ENCODE measurements at regions not wholly inside any gene's neighbourhood (a gene's known extent, or its start where the extent isn't known, plus 50 kb on each side); places are given as distances from the start of the nearest gene placed in this dataset.
A peak's percentile ranks its signal among the peaks of the same experiment; 100 is the strongest.

DNA sequence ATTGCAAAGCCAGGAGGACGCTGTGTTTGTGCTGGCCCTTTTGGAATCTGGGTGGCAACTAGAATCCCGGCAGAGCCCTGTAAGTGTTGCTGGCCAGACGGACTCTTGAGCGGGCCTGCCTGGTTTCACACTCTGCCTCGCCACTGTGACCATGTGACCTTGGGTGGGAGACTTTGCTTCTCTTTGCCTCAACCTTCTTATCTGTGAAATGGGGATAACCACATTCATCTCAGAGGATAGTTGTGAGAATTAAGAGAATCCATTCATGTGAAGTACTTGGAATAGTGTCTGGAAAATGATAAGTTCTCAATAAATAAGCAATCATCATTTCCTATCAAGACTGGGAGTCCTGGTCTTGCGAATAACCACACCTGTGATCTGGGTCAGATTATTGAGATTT is 105.6 kb downstream of the LIPG start:
- Histone ChIP-seq H3K9me3 (no peaks in the 10 kb centered on the region), H3K4me3 (no peak overlapping the region), H3K36me3 (no peaks in the 10 kb centered on the region), H3K4me1 (peaks cover 0 to 33% (median 6%) of the 10 kb centered on the region in 12 donors), H3K27me3 (peaks cover 0 to 34% (median 0%) of the 10 kb centered on the region in 9 donors), H3K27ac (peak overlapping the region in 2 of 12 donors; percentile 72 to 79)
- DNase-seq (no peak), ATAC-seq (no peak)
- TF ChIP-seq, protein P1, sequence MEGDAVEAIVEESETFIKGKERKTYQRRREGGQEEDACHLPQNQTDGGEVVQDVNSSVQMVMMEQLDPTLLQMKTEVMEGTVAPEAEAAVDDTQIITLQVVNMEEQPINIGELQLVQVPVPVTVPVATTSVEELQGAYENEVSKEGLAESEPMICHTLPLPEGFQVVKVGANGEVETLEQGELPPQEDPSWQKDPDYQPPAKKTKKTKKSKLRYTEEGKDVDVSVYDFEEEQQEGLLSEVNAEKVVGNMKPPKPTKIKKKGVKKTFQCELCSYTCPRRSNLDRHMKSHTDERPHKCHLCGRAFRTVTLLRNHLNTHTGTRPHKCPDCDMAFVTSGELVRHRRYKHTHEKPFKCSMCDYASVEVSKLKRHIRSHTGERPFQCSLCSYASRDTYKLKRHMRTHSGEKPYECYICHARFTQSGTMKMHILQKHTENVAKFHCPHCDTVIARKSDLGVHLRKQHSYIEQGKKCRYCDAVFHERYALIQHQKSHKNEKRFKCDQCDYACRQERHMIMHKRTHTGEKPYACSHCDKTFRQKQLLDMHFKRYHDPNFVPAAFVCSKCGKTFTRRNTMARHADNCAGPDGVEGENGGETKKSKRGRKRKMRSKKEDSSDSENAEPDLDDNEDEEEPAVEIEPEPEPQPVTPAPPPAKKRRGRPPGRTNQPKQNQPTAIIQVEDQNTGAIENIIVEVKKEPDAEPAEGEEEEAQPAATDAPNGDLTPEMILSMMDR (IDR thresholded peaks at IDR 0.05) = no peak
- TF ChIP-seq POLR2A (IDR thresholded peaks at IDR 0.05) = no peak
- 70 to 80% (median 76%) methylated on average over 6 of the region's 6 CpGs for WGBS, 4 donors
- intact Hi-C loops (cut with DNase I) = no loop called here

DNA sequence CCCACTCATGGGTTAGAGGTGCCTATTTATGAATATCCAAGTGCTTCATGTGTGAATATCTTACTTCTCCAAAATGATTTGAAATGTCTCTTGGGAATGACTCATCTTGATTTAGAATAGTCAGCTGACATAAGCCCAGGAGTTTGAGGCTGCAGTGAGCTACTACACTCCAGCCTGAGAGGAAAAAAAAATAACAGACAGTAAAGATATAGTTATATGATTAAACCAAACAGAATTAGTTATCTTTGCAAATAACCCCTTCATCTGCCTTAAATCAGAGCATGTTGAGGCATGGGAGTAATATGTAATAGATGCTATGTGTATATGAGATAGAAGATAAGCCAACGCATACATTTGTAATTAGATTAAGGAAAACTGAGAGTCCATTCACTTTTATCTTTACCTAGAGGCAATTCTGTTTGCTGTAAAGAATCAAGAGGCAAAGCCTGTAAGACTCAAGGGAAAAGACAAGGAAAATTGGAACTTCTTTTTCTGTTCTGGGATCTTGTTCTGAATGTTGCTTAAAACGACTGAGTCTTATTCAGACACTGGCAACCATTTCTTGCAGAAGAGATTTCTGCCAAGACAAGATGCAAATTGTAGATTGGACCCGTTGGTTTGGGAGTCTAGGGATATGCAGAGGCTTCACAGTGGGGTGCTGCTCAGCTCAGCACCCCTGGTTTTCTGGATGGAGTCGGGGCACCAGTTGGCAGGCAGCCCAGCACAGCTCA is 104.4 kb downstream of the LIPG start:
- Histone ChIP-seq H3K4me3 (no peak overlapping the region), H3K27ac (peak overlapping the region in 1 of 12 donors; percentile 79), H3K9me3 (no peaks in the 10 kb centered on the region), H3K27me3 (peaks cover 0 to 30% (median 0%) of the 10 kb centered on the region in 9 donors), H3K4me1 (peaks cover 0 to 33% (median 6%) of the 10 kb centered on the region in 12 donors), H3K36me3 (no peaks in the 10 kb centered on the region)
- ATAC-seq = no peak
- intact Hi-C loops (cut with DNase I) = no loop called here
- no peak for TF ChIP-seq POLR2A (IDR thresholded peaks at IDR 0.05)
- TF ChIP-seq, protein P1 (IDR thresholded peaks at IDR 0.05) = no peak
- DNase-seq = no peak
- WGBS, 4 donors = 54 to 63% (median 56%) methylated on average over 4 of the region's 4 CpGs

DNA sequence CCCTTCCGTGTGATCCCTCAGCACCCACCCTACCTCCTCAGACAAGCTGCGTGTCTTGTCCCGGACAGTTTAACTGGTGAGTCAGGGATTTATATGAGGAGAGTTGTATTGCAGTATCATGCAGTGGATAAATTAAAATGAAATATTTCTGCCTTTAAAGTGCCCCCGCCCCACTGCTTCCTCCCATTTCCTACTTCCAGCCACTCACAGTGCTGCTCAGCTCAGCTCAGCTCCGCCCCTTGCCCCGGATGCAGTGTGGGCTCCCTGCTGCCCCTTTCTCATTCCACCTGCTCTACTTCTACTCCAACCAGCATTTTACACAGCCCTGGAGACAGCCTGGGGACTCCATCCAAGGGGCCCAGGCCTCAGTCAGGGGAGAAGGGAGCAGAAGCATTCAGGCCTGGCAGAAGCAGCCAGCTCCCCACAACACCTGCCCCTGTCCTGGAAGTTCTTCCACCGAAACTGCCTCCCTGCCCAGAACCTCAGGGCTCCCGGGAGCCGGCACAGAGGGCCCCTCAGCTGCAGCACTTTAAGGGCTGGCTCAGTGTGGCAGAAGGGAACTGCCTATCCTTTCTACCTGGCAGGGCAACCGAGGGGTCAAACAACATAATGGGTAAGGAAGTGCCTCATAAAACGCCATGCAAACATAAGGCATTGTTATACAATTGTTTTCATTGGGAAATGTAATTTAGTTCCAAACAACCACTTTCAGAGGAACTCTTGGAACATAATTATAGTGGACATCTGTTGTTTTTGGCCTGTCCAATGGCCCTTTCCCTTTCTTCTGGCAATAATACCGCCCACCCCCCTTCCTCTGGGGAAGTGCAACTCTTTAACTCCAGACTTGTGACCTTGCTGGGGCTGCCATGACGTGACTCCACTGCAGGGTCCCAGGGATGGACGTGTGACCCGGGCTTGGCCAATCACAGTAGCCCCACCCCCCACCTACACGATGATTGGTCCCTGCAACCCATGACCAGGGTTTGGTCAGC is 102.3 kb downstream of the LIPG start:
- TF ChIP-seq, protein P1 (IDR thresholded peaks at IDR 0.05) = no peak
- no peak for TF ChIP-seq POLR2A (IDR thresholded peaks at IDR 0.05)
- H3K4me1 ChIP-seq = peaks cover 0 to 28% (median 6%) of the 10 kb centered on the region in 12 donors
- H3K9me3 ChIP-seq = no peaks in the 10 kb centered on the region
- no peaks in the 10 kb centered on the region for H3K36me3 ChIP-seq
- no peak overlapping the region for H3K4me3 ChIP-seq
- ATAC-seq (peak; percentile 43 to 68 (median 57)), DNase-seq (peak in 4 of 5 donors; percentile 61 to 84 (median 66))
- peak overlapping the region in 10 of 12 donors; percentile 7 to 63 (median 45) for H3K27ac ChIP-seq
- 52 to 60% (median 53%) methylated on average over 16 of the region's 16 CpGs for WGBS, 4 donors
- H3K27me3 ChIP-seq = peaks cover 0 to 20% (median 0%) of the 10 kb centered on the region in 9 donors
- intact Hi-C loops (cut with DNase I) = loop anchor here in 1 of 10 donors (2.0 kb wide), 1 partner anchor 15 kb away; no protein-coding TSS in a partner anchor

DNA sequence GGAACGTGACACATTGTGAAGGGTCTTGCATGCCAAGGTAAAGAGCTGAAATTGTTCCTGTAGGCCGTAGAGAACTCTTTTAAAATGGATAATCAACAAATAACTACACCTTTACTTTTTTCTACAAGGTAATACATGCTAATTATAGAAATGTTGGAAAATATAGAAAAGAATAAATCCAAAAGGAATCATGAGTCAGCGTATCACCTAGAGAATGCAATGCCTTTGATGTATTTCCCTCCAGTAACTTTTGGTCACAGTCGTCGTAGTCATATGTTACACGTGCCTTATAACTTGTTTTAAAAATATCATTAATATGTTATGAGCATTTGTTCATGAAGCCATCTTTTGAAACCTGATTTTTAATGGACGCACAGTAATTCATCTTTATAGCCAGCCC is 100.6 kb downstream of the LIPG start:
- Histone ChIP-seq H3K4me3 (no peak overlapping the region), H3K9me3 (no peaks in the 10 kb centered on the region), H3K27ac (no peak overlapping the region), H3K27me3 (peaks cover 0 to 10% (median 0%) of the 10 kb centered on the region in 9 donors), H3K4me1 (peaks cover 0 to 27% (median 5%) of the 10 kb centered on the region in 12 donors), H3K36me3 (no peaks in the 10 kb centered on the region)
- ATAC-seq = no peak
- DNase-seq = no peak
- no peak for TF ChIP-seq POLR2A (IDR thresholded peaks at IDR 0.05)
- TF ChIP-seq, protein P1 (IDR thresholded peaks at IDR 0.05) = no peak
- intact Hi-C loops (cut with DNase I) = no loop called here
- 79 to 93% (median 87%) methylated on average over 7 of the region's 7 CpGs for WGBS, 4 donors
